Epithelial cell of esophagus (primary cell): ENCODE measurements at regions not wholly inside any gene's neighbourhood (a gene's known extent, or its start where the extent isn't known, plus 50 kb on each side); places are given as distances from the start of the nearest gene placed in this dataset.

Experiments used
- DNase-seq: peaks from one replicate; pipeline ENCODE4 v3.0.0; 2010; ENCODE audit warnings: low read depth
- H3K4me3 ChIP-seq: 2 replicates; pipeline ENCODE4 v1.5.1; 2011; ENCODE audit warnings: mild to moderate bottlenecking, low read length, control low read depth
- CTCF ChIP-seq: IDR thresholded peaks from 2 replicates; pipeline ENCODE4 v1.5.1; 2011; ENCODE audit warnings: low read depth, mild to moderate bottlenecking, low read length, control low read depth, inconsistent platforms; ENCODE audit not compliant: insufficient read depth; ENCODE audit errors: missing control alignments

GRCh38 chr4:144799486-144799885, 153.5 kb downstream of the HHIP start:
- no peak for DNase-seq
- H3K4me3 ChIP-seq, result no peak overlapping the region
- no peak for TF ChIP-seq CTCF

DNA sequence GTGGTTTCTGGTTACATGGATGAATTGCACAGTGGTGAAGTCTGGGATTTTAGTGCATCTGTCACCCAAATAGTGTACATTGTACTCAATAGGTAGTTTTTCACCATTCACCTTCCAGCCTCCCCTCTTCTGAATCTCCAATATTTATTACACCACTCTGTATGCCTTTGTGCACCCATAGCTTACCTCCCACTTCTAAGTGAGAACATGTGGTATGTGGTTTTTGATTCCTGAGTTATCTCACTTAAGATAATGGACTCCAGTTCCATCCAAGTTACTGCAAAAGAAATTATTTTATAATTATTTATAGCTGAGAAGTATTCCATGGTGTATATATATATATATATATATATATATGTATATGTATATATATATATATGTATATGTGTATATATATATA, 155.8 kb downstream of the HHIP start:
- H3K4me3 ChIP-seq, result no peak overlapping the region
- DNase-seq, result no peak
- TF ChIP-seq CTCF, result no peak

- DNase-seq, result no peak
- H3K4me3 ChIP-seq, result no peak overlapping the region
Measured at GRCh38 chr4:144808034-144808433, 162.1 kb downstream of the HHIP start.

DNA sequence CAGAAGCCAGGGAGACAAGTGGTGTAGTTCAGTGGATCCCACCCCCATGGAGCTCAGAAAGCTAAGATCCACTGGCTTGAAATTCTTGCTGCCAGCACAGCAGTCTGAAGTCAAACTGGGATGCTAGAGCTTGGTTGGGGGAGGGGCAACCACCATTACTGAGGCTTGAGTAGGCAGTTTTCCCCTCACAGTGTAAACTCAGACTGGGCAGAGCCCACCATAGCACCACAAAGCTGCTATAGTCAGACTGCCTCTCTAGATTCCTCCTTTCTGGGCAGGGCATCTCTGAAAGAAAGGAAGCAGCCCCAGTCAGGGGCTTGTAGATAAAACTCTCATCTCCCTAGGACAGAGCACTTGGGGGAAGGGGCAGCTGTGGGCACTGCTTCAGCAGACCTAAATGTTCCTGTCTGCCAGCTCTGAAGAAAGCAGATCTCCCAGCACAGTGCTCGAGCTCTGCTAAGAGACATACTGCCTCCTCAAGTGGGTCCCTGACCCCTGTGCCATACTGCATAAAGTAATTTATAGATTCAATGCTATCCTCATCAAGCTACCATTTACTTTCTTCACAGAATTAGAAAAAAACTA, 163.2 kb downstream of the HHIP start:
- no peak for DNase-seq
- H3K4me3 ChIP-seq, result no peak overlapping the region
- TF ChIP-seq CTCF, result no peak

More at GRCh38 chr4:144808034-144808433, 162.1 kb downstream of the HHIP start:
- no peak for TF ChIP-seq CTCF

DNA sequence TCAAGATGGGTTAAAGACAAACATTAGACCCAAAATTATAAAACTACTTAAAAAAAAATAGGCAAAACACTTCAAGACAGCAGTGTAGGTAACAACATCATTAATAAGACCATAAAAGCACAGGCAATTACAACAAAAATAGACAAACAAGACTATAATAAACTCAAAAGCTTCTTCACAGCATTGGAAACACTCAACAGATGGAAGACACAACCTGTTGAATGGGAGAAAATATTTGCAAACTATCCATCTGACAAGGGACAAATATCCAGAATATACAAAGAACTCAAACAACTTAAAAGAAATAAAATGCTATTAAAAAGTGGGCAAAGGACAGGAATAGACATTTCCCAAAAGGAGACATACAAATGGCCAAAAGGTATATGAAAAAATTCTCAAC, 170.7 kb downstream of the HHIP start:
- TF ChIP-seq CTCF, result no peak
- H3K4me3 ChIP-seq, result no peak overlapping the region
- DNase-seq, result no peak

GRCh38 chr4:144817081-144817480, 171.1 kb downstream of the HHIP start:
- H3K4me3 ChIP-seq, result no peak overlapping the region

DNA sequence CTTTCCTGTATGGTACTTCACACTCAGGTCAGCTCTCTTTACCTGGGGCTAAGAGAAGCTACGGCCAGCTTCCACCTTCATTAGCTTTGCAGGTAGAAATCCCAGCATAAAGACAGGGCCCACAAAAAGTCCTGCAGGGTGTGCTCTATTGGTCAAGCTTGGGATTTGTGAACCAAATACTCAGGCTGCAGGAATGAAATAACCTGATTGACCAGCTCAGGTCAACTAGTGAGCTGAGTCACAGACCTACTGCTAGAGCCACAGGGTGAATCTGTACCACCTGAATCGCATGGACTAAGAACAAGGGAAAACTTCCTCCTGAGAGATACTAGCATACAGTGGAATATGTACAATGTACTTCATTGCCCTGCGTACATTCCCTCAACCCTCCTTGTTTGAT, 172.2 kb downstream of the HHIP start:
- DNase-seq, result peak; percentile 37
- no peak overlapping the region for H3K4me3 ChIP-seq
- TF ChIP-seq CTCF, result no peak

More at GRCh38 chr4:144817081-144817480, 171.1 kb downstream of the HHIP start:
- DNase-seq, result no peak
- no peak for TF ChIP-seq CTCF
